A549 (cell line): ENCODE measurements at regions not wholly inside any gene's neighbourhood (a gene's known extent, or its start where the extent isn't known, plus 50 kb on each side); places are given as distances from the start of the nearest gene placed in this dataset.
A peak's percentile ranks its signal among the peaks of the same experiment; 100 is the strongest.

Experiments
- ATAC-seq, 2 experiments: fragments of 200-7000 bp in 1 of 2; fragments of >200 bp in 1 of 2; cut with Nextera tagmentation in 1 of 2; cut with Tn5 transposase in 1 of 2; 3 replicates each; pipeline versions ENCODE4 v1.8.0 to v1.9.1; 2018 to 2020; ENCODE audit warnings: mild to moderate bottlenecking in 1 of 2, moderate library complexity in 1 of 2
- CTCF ChIA-PET: fragments of 300-600 bp; sonication (Branson Sonifier 250); formaldehyde crosslinking; extraction: SDS; loops from one replicate; lab custom pipeline; 2021; ENCODE audit warnings: antibody characterized with exemption, inconsistent platforms; lab: Yijun Ruan, JAX
- POLR2A ChIA-PET: fragments of 350-600 bp; formaldehyde crosslinking; extraction: SDS; loops from one replicate; lab custom pipeline; 2021; ENCODE audit warnings: antibody characterized with exemption, inconsistent platforms; lab: Yijun Ruan, JAX
- DNase-seq, 2 experiments: peaks; one replicate each; pipeline versions ENCODE4 v3.0.0 to v3.0.0-alpha.2; 2011 to 2016; ENCODE audit warnings: low read depth in 1 of 2, low spot score in 1 of 2
- FAIRE-seq: peaks from 2 replicates; lab custom pipeline; 2011; peaks lifted over from hg19 to GRCh38; lab: Jason Lieb, UNC
- H3K27ac ChIP-seq, 2 experiments: fragments of >200 bp; sonication (Bioruptor Twin); formaldehyde crosslinking; 3 replicates each; pipeline ENCODE4 v1.5.1; 2016 to 2017
- H3K4me1 ChIP-seq: fragments of >200 bp; sonication (Bioruptor Twin); formaldehyde crosslinking; 3 replicates; pipeline ENCODE4 v1.6.1; 2016
- H3K4me2 ChIP-seq: fragments of >200 bp; sonication (Bioruptor Twin); formaldehyde crosslinking; 3 replicates; pipeline ENCODE4 v1.6.1; 2016
- H3K4me3 ChIP-seq: fragments of >200 bp; sonication (Bioruptor Twin); formaldehyde crosslinking; 3 replicates; pipeline ENCODE4 v1.5.1; 2016
- H3K9me3 ChIP-seq: fragments of >200 bp; sonication (Bioruptor Twin); formaldehyde crosslinking; 3 replicates; pipeline ENCODE4 v1.6.1; 2016
- CBX2 ChIP-seq: fragments of 200-600 bp; sonication (generic); IDR thresholded peaks from 2 replicates; pipeline ENCODE4 v1.6.1; 2016; ENCODE audit warnings: low read depth, mild to moderate bottlenecking, borderline replicate concordance
- CBX8 ChIP-seq: fragments of 200-600 bp; sonication (generic); IDR thresholded peaks from 2 replicates; pipeline ENCODE4 v1.6.1; 2016
- CEBPB ChIP-seq, 2 experiments: fragments of >200 bp in 1 of 2; sonication (Bioruptor Twin) in 1 of 2; formaldehyde crosslinking in 1 of 2; IDR thresholded peaks; 2 replicates each; pipeline ENCODE4 v1.6.1; 2012 to 2016
- E2F6 ChIP-seq: IDR thresholded peaks from 2 replicates; pipeline ENCODE4 v1.6.1; 2012; ENCODE audit warnings: low read depth, borderline replicate concordance
- EHF ChIP-seq: fragments of 250-450 bp; sonication (Bioruptor Pico); IDR thresholded peaks from 2 replicates; pipeline ENCODE4 v1.5.0; 2020; ENCODE audit warnings: mild to moderate bottlenecking
- ELK1 ChIP-seq: fragments of 150-350 bp; IDR thresholded peaks from 2 replicates; pipeline ENCODE4 v1.6.1; 2014; ENCODE audit warnings: low read depth, mild to moderate bottlenecking, low read length
- EP300 ChIP-seq, 2 experiments: fragments of >200 bp; sonication (Bioruptor Twin); formaldehyde crosslinking; IDR thresholded peaks; 2 replicates in 1 of 2; 3 replicates in 1 of 2; pipeline ENCODE4 v1.6.1; 2016 to 2017
- ESRRA ChIP-seq: fragments of 150-350 bp; IDR thresholded peaks from 2 replicates; pipeline ENCODE4 v1.6.1; 2014; ENCODE audit warnings: mild to moderate bottlenecking, low read length, borderline replicate concordance
- GATA3 ChIP-seq: IDR thresholded peaks from 2 replicates; pipeline ENCODE4 v1.6.1; 2012; ENCODE audit warnings: borderline replicate concordance
- HEYL ChIP-seq: fragments of 250-450 bp; sonication (Bioruptor Pico); IDR thresholded peaks from 2 replicates; pipeline ENCODE4 v1.8.0; 2021; ENCODE audit warnings: mild to moderate bottlenecking, moderate library complexity
- HMGXB4 ChIP-seq: fragments of 250-450 bp; sonication (Bioruptor Pico); IDR thresholded peaks from 2 replicates; pipeline ENCODE4 v1.5.0; 2021; ENCODE audit warnings: mild to moderate bottlenecking, moderate library complexity, borderline replicate concordance
- HOXA7 ChIP-seq: fragments of 250-450 bp; sonication (Bioruptor Pico); IDR thresholded peaks from 2 replicates; pipeline ENCODE4 v1.5.0; 2020; ENCODE audit warnings: mild to moderate bottlenecking, moderate library complexity
- HOXB5 ChIP-seq: fragments of 250-450 bp; sonication (Bioruptor Pico); IDR thresholded peaks from 2 replicates; pipeline ENCODE4 v1.5.0; 2020; ENCODE audit warnings: mild to moderate bottlenecking, moderate library complexity
- JUNB ChIP-seq: fragments of >200 bp; sonication (Bioruptor Twin); formaldehyde crosslinking; IDR thresholded peaks from 2 replicates; pipeline ENCODE4 v1.6.1; 2016
- KDM5A ChIP-seq: fragments of 200-600 bp; sonication (generic); IDR thresholded peaks from 2 replicates; pipeline ENCODE4 v1.6.1; 2016; ENCODE audit warnings: antibody characterized with exemption, mild to moderate bottlenecking
- MAX ChIP-seq: IDR thresholded peaks from 2 replicates; pipeline ENCODE4 v1.6.1; 2012
- MYC ChIP-seq: IDR thresholded peaks from 2 replicates; pipeline ENCODE4 v1.6.1; 2012; ENCODE audit warnings: mild to moderate bottlenecking, inconsistent platforms, low read length, improper control_type of control experiment, borderline replicate concordance
- NFE2L2 ChIP-seq: fragments of 150-350 bp; conservative IDR thresholded peaks from 2 replicates; pipeline ENCODE4 v1.6.1; 2014; ENCODE audit warnings: low read length
- NPAS2 ChIP-seq: fragments of 250-450 bp; sonication (Bioruptor Pico); IDR thresholded peaks from 2 replicates; pipeline ENCODE4 v1.8.0; 2022; ENCODE audit warnings: mild to moderate bottlenecking, moderate library complexity, borderline replicate concordance
- RAD21 ChIP-seq, 2 experiments: fragments of >200 bp in 1 of 2; sonication (Bioruptor Twin) in 1 of 2; formaldehyde crosslinking in 1 of 2; IDR thresholded peaks in 1 of 2; conservative IDR thresholded peaks in 1 of 2; 2 replicates in 1 of 2; 3 replicates in 1 of 2; pipeline ENCODE4 v1.6.1; 2012 to 2018; ENCODE audit warnings: inconsistent platforms in 1 of 2
- SMC3 ChIP-seq: fragments of >200 bp; sonication (Bioruptor Twin); formaldehyde crosslinking; IDR thresholded peaks from 3 replicates; pipeline ENCODE4 v1.6.1; 2018; ENCODE audit warnings: inconsistent platforms
- SREBF2 ChIP-seq: fragments of 450-650 bp; IDR thresholded peaks from 2 replicates; pipeline ENCODE4 v1.6.1; 2014; ENCODE audit warnings: mild to moderate bottlenecking, moderate library complexity
- ZNF302 ChIP-seq: fragments of 250-450 bp; sonication (Bioruptor Pico); IDR thresholded peaks from 2 replicates; pipeline ENCODE4 v1.9.0; 2021; ENCODE audit warnings: inconsistent platforms, mild to moderate bottlenecking, moderate library complexity
- WGBS: methylation state at CpG from one replicate; pipeline ENCODE4 v1.1.6; 2017; ENCODE audit errors: missing lambda C conversion rate; 5-methylcytosine and 5-hydroxymethylcytosine counted together
- TF ChIP-seq, protein P1 (sequence below): fragments of >200 bp; sonication (Bioruptor Twin); formaldehyde crosslinking; IDR thresholded peaks from 3 replicates; pipeline ENCODE4 v1.5.1; 2016
- TF ChIP-seq, protein P2 (sequence below): fragments of 250-450 bp; sonication (Bioruptor Pico); IDR thresholded peaks from 2 replicates; pipeline ENCODE4 v1.5.0; 2020; ENCODE audit warnings: low read depth, mild to moderate bottlenecking, moderate library complexity

GRCh38 chr1:199684686-199685273, 342.7 kb upstream of the NR5A2 start:
- Histone ChIP-seq H3K9me3 (no peaks in the 10 kb centered on the region), H3K4me2 (peak overlapping the region; percentile 42), H3K4me1 (peaks cover 47% of the 10 kb centered on the region), H3K4me3 (no peak overlapping the region), H3K27ac (peak overlapping the region; percentile 66 to 73)
- POLR2A ChIA-PET: interaction anchor here (1.1 kb wide), 1 partner anchor 344 kb away, joined by 5 read pairs; no protein-coding TSS in a partner anchor
- ATAC-seq (peak; percentile 94 to 95), FAIRE-seq (peak; percentile 32), DNase-seq (peak; percentile 56 to 82)
- WGBS: 33% methylated on average over 1 of the region's 1 CpG
- CTCF ChIA-PET: interaction anchor here (0.6 to 1.7 kb wide), 92 partner anchors 8 to 1142 kb away, joined by 3 to 19 read pairs (median 4); no protein-coding TSS in a partner anchor
- TF ChIP-seq ELK1 (no peak), RAD21 (conservative IDR thresholded peaks at IDR 0.05 in 1 of 2, IDR thresholded peaks at IDR 0.05 in 1 of 2) (peak; percentile 97 to 98), GATA3 (0 out of 2 replicates have a peak, but pooled peaks have one; percentile 14), MAX (peak; percentile 53; the same call in 1 of the 2 replicates), SREBF2 (no peak), HEYL (CRISPR knock-in tag) (no peak), SMC3 (peak; percentile 96)
- TF ChIP-seq, protein P1, sequence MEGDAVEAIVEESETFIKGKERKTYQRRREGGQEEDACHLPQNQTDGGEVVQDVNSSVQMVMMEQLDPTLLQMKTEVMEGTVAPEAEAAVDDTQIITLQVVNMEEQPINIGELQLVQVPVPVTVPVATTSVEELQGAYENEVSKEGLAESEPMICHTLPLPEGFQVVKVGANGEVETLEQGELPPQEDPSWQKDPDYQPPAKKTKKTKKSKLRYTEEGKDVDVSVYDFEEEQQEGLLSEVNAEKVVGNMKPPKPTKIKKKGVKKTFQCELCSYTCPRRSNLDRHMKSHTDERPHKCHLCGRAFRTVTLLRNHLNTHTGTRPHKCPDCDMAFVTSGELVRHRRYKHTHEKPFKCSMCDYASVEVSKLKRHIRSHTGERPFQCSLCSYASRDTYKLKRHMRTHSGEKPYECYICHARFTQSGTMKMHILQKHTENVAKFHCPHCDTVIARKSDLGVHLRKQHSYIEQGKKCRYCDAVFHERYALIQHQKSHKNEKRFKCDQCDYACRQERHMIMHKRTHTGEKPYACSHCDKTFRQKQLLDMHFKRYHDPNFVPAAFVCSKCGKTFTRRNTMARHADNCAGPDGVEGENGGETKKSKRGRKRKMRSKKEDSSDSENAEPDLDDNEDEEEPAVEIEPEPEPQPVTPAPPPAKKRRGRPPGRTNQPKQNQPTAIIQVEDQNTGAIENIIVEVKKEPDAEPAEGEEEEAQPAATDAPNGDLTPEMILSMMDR: peak; percentile 94

DNA sequence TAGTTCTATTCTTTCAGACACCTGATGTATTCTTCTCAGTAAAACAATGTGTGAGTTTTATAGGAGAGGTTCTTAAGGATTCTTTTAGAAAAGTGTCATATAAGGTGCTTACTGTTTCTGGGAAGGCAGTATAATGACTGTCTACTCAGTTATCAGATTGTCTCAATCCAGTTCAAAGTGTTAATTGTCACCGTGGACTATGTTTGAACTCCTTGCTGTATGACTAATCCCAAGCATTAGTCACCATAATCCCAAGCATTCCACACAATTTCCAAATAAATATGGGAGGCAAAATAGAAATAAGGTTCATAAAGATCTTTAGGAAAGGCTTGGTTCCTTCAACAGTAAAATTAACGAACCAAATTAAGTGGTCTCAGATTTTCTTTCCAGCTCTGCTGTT, 342.1 kb upstream of the NR5A2 start:
- POLR2A ChIA-PET: interaction anchor here (1.1 kb wide), 1 partner anchor 343 kb away, joined by 5 read pairs; no protein-coding TSS in a partner anchor
- peak in 1 of 2 experiments; percentile 62; a peak in 3 of 6 replicates for ATAC-seq
- no peaks in the 10 kb centered on the region for H3K9me3 ChIP-seq
- peaks cover 49% of the 10 kb centered on the region for H3K4me1 ChIP-seq
- FAIRE-seq: peak; percentile 85
- 6% methylated on average over 2 of the region's 2 CpGs for WGBS
- CTCF ChIA-PET: interaction anchor here (0.6 to 1.7 kb wide), 86 partner anchors 8 to 1142 kb away, joined by 3 to 19 read pairs (median 4); no protein-coding TSS in a partner anchor
- DNase-seq: peak in 1 of 2 experiments; percentile 60
- no peak overlapping the region for H3K4me3 ChIP-seq
- peak overlapping the region; percentile 66 to 73 for H3K27ac ChIP-seq
- peak overlapping the region; percentile 42 for H3K4me2 ChIP-seq
- TF ChIP-seq CBX8 (no peak), JUNB (peak; percentile 82), CBX2 (no peak), HOXB5 (CRISPR knock-in tag) (no peak), ZNF302 (CRISPR knock-in tag) (no peak), SREBF2 (no peak), NPAS2 (CRISPR knock-in tag) (no peak), ESRRA (no peak), HMGXB4 (CRISPR knock-in tag) (no peak), NFE2L2 (no peak), E2F6 (no peak), CEBPB (IDR thresholded peaks at IDR 0.05) (peak in 1 of 2 experiments; percentile 72; a peak in 2 of 4 replicates), MYC (no peak), HOXA7 (no peak), EP300 (IDR thresholded peaks at IDR 0.05) (peak in 1 of 2 experiments; percentile 30; a peak in 2 of 5 replicates), EHF (CRISPR knock-in tag) (no peak), MAX (no peak; the same call in 1 of the 2 replicates), GATA3 (peak; percentile 91), KDM5A (no peak)
- TF ChIP-seq, protein P2, sequence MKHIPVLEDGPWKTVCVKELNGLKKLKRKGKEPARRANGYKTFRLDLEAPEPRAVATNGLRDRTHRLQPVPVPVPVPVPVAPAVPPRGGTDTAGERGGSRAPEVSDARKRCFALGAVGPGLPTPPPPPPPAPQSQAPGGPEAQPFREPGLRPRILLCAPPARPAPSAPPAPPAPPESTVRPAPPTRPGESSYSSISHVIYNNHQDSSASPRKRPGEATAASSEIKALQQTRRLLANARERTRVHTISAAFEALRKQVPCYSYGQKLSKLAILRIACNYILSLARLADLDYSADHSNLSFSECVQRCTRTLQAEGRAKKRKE (CRISPR knock-in tag): no peak
- TF ChIP-seq, protein P1: no peak
